HG03575 (cell line): ENCODE measurements at regions not wholly inside any gene's neighbourhood (a gene's known extent, or its start where the extent isn't known, plus 50 kb on each side); places are given as distances from the start of the nearest gene placed in this dataset.

Source experiments
- ATAC-seq: cut with Tn5 transposase; IDR thresholded peaks from one replicate; pipeline ENCODE4 v1.9.1; 2021; ENCODE audit not compliant: unreplicated experiment, insufficient number of reproducible peaks, low FRiP score; ENCODE audit errors: extremely low read depth

DNA sequence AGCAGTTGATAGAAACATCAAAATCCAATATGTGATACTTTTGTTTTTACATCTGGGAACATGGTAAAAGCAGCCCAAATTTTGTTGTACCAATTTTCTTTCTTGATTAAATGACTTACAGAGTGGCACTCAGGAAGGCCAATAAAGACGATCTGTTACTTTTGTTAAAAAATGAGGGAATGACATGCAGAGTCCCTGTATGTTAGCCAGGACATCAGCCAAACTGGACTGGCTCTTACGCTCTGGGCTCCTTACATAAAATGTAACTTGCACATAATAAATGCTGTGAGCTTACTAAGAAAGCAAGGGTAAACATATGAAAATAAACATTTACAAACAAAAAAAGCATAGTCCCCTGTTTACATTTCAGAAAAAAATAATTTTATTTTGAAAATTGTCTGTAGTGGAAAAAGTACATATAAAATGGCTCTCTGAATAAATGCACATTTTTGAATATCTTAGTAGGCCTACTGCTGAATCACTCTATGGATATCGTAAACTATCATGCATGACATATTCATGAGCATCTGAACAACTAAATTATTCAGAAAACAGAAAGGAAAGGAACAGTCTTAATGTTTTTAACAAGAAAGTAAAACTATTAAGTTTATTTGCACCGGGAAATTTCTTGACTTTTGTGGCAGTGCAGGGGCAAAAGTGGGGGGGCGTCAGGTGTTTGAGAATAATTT is 534.5 kb downstream of the KCTD12 start:
- ATAC-seq = no peak

DNA sequence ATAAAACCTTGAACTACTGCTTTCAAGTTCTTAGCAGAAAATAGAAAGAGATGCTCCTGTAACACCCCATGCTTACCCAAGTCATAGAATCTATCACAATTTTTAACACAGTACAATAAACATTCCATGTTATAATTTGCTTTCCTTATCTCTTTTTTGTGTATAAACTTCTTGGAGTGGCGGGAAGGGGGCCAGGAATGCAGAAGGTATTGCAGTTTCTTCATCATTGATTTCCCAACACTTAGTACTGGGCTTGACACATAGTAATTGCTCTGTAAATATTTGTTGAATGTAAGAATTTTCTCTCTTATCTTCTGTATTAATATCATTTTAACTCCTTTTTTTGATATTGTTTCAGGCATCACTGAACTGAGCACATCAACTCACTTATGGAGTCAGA is 535.8 kb downstream of the KCTD12 start:
- ATAC-seq = no peak

DNA sequence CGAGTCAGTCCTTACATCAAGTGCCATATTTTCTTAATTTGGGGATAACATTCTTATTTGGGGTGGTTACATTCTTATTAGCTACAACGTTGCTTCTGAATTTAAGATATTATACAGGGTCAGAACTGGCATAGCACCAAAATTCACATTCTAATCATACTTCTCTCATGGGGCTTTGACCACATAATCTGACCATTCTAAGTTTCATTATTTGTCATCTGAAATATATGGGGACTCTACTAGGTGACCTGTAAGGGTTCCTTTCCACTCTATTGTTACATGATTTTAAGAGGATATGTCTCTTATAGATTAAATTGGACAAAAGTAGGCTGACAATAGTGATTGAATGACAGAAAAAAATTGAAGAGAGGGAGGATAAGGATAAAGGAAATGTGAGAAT is 536.5 kb downstream of the KCTD12 start:
- no peak for ATAC-seq

DNA sequence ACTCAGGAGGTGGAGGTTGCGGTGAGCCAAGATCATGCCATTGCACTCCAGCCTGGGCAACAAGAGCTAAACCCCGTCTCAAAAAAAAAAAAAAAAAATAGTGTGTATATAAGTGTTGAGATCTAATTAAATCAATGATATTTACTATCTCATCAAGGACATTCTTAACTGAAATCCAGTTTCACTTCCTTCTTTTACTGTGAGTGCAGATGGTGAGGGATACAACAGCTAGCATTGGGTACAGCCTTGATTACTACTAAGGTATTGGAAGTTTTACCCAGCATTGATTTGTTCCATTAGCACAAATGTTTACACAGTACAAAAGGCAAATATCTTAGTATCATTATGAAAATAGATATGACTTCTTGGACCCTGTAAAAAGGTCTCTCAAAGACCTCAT is 546.6 kb downstream of the KCTD12 start:
- no peak for ATAC-seq

DNA sequence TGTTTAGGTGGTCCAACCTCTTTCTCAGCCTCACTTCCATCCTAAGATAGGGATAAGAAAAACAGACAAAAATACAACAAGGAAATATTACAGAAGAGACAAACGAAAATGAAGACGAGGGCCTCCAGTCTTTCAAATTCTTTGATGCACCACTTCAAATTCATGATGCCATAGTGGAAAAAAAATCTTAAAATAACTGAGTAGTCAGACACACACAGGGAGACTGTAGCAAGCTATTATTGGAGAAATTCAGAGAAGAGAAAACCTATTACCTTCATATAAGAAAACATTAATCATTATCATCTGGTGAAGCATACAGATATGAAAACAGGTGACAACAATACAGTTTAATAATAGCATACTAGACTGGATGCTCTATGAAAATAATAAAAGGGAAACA is 548.2 kb downstream of the KCTD12 start:
- no peak for ATAC-seq

DNA sequence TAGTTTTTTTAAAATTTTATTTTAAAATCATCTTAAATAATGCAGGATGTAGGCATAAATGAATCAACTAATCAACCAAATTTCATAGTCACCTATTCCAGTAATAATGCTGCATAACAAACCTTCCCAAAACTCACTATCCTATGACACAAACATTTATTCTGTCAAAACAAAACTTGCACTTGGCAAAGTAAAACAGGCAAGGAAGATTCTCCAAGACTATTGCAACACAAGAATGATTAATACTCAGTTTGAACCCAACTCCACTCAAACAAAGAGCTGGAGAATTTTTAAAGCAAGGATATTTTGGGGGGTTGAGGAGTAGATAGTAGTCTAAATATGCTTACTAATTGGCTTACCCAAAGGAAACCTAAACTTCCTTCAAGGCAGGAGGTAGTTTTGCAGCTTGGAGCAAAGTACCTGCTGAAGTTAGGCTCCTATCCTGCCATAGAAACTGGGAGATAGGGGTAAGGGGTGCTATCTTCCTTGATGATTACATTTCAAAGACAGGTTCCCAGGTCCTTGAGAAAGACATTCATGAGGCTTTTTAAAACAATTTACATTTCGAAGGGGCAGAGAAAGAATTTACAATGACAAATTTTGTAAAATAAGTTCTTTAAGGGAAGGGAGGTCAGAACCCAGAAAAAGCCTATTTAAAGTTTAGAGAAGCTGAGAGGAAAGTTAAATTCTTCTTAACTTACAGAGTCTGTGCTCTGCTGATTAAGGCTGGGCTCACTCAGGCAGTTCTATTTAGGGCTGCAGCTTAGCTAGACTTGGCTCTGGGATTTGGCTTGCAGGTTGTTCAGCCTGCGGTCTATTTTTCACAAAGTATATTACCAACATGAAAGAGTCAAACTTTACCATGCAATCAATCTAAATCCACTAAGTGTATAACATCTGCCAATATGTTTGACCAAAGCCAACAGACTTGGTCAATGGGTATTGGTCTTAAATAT is 549.0 kb downstream of the KCTD12 start:
- no peak for ATAC-seq

DNA sequence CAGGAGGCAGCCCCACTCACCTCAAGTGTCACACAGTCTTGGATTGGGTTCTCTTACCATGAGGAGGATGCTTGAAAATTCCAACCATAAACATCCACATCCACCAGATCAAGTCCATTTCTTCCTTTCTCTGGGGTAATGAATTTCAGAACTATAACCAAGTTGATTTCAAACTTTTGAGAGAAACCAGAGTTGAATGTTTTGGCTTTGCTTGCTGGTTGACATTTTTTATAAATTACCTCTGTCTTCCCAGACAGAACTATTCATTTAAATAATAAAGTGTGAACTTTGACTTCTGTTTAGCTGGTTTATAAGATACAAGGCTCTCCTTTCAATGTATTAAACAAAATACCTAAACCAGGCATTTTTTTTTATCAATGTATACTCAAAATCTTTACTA is 550.7 kb downstream of the KCTD12 start:
- ATAC-seq = no peak

DNA sequence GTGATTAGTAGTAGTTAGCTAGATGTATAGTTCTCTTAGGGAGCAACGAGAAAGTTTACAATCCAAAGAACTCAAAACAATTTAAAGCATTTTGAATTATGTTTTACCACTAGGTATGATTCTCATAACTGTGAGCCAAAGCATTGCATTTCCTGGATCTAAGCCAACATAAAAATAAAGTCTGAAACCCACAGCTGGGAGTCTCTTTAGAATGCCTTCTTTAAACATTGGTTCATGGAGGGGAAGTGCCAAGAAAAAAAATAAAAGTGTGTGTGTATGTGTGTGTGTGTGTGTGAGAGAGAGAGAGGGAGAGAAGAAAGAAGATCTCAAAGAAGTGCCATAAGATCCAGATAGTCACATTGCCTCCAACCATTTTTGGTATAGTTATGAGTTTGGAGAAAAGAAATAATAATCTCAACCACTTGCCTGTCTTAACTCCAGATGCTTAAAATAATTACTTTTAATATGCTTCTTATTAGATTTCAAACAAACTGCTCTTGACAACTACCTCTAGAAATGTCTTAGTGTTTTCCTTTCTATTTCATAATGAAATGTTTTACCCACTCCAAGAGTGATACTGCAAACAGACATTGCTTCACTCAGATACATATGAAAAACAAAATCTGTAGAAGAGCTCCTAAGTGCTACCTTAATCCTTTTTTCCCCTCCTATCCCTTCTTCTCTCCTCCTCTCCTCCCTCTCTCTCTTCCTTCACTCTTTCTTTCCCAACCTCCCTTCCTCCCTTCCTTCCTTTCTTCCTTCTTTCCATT is 554.1 kb downstream of the KCTD12 start:
- no peak for ATAC-seq

DNA sequence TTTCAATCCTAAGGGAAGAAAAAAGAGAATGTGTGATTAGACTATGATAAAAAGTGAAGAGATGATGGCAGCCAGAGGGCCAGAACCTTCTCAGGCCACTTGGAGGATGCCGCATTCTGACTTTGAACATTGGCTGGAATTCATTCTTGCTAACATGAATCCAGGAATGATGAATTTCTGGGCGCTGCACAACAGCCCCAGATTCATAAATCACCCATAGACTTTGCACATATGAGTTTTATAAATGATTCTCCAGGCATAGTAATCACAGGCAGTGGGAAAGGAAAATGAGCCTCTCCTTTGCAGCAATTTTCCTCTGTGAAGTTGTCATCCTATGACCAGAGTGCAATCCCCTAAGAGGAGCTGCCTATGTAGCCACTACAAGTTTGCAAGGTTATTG is 555.4 kb downstream of the KCTD12 start:
- ATAC-seq = no peak

DNA sequence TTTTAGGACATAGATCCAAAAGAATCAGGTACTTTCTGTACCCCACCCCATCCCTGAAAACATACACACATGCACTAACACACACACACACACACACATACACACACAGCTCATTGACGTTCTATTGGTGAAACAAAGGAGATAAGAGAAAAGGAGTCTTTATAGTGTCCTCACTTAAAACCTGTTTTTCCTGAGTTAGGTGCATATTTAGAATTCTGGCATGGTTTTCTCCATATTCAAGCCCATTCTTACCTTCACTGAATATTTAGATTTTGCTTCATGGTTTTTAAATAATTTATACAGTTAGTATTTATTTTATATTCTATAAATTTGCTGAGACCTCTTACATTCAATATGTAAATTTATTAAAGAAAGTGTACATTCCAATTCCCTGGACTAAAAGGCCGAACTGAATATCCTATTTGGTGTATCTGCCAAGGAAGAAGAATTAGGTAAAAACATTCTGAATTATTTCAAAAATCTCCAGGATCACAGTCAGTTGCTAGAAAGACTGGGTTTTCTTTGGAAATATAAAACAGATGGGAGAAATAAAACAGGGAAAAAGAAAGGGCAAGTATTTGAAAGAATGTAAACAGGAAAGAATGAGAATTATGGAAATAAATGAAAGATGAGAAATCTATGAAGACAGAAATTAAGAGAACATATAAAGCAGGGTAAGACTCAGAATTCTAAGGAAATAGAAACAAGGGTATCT is 556.2 kb downstream of the KCTD12 start:
- ATAC-seq = no peak

DNA sequence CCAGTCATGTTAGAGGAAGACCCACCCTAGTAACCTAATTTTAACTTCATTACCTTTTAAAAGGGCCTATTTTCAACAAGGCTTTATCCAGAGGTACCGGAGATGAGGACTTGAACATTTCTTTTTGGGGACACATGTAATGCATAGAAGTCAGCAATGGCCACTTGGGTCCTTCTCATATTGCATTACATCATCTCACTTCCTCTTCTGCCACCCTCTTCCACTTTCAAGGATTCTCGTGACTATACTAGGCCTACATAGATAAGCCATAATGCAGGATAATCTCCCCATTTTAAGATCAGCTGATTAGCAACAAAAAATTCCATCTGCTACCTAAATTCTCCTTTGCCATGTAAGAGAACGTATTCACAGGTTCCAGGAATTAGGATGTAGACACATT is 557.2 kb downstream of the KCTD12 start:
- no peak for ATAC-seq

DNA sequence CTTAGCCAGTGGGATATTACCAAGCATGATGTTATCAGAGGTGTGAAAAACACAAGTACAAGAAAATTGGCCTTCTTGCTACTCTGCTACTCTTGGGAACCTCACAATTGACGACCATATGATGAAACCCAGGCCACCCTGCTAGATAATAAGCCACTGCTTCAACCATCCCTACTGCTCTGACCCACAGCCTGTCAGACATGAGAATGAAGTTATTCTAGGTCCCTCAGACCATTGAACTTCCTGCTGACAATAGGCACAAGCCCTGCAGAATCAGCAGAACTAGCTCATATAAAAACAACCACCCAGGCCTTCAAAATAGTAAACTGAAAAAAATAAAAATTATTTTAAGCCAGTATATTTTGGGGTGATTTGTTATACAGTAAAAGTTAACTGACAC is 559.9 kb downstream of the KCTD12 start:
- no peak for ATAC-seq

DNA sequence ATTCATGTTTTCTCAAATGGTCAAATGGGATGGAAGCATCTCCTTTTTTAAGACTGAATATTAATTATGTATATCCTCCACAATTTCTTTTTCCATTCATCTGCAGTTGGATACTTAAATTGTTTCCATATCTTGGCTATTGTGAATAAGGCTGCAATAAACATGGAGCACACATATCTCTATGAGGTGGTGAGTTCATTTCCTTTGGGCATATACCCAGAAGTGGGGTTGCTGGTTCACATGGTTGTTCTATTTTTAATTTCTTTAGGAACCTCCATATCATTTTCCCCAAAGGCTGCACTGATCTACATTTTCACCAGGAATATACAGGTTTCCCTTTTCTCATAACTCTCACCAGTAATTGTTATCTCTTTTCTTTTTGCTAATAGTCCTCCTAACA is 566.3 kb downstream of the KCTD12 start:
- ATAC-seq = no peak

DNA sequence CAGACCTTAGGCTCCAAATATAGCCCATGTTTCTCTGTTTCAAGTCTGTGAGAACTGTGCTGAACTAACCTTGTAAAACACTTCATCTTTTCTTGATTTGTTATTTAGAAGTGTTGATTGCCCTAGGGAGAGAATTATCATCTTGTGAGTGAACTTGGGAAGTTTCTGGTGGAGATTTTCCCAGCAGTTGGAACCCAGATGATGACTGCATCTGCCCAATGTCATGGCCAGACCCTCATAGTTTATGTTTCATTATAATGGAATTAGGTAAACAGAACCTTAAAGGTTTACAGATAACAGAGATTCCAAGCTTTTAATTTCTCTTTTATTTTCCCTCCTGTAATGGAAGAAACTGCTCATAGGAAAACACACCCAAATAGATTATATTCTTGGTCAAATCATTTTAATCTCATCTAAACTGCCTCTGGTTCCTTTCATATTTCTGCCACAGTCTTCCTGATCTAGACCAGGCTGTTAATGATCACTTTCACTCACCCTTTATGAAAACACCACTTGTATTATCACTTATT is 569.1 kb downstream of the KCTD12 start:
- ATAC-seq = no peak

DNA sequence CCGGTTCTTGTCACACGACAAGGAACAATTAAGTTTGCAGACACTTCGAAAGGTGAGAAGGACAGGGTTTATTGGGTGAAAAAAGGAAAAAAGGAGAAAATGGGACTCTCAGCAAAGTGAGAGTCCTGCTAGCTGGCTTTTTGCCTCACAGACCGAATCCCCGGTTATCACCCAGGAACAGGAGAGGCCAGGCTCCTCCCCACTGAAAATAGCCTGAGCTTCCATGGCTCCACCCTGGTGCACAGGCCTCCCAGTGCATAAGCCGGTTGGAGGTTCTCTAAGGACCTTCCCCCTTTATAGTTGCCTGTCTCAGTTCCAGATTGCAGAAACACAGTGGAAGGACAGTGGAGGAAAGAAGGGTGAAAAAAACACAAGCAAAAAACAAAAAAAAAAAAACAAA is 571.7 kb downstream of the KCTD12 start:
- no peak for ATAC-seq

DNA sequence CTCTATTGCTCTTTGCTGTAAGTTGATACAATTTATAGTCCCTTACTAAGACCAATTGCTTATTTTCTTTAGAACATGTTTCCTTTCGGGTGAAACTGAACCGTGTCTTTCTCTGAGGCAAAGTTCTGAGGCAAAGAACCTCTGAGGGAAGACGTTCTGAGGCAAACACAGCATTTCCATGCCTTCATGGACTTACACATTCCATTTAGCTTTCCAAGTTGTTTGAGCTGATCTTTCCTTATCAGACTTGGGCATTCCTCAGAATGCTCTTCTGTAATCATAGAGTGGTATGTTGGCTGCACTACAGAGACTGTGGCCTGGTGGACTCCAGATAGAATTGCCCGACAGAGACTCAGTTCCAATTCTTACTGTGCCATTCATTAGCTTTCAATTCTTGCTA is 579.1 kb downstream of the KCTD12 start:
- ATAC-seq = no peak

DNA sequence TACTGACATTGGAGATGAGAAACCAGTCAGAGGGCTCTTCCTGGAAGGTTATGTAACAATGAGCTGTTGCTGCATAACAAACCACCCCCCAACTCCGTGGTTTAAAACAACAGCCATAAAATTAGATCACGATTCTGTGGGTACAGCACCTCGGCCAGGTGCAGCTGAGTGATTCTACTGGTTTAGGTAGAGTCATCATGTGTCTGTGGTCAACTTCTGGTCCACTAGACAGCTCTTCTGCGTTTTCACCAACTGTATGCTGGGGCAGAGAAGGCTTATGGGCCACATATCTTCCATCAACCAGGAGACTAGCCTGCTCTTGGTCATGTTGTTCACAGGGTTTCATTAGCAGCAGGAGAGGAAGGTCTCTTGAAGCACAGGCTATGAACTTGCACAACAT is 585.5 kb downstream of the KCTD12 start:
- ATAC-seq = no peak

DNA sequence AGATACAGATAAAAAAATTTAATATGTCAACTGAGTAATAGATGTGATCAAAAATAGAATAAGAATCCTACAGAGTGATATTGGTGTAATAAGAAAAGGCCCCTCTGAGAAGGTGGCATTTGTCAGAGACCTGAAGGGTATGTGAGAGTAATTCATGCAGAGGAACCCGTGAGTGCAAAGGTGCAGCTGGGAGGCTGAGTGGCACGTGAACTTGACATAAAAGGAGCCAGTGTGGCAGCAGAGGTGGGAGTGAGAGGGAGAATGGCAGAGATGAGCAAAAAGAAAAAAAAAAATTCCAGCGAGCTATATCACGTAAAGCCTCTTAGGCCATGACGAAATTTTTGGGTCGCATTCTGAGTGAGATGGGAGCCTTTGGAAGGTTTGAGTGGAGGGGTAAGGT is 588.9 kb downstream of the KCTD12 start:
- no peak for ATAC-seq

DNA sequence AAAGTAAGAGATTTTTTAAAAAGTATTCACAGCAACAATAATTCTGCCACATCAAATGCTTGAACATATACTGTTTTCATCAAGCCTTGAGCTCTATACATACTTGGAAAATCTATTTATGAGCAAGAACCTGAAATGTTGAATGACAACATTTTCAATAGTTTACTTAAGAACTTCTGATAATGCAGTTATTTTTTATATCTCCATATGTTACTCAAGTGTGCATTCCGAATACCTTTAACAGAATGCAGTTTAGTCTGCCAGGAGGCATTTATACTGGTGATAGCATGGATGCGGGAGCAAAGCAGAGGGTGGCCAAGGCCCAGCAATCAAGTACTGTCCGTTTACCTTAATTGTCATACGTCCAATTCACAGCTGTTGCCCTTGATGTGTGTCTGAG is 589.5 kb downstream of the KCTD12 start:
- ATAC-seq = no peak
